Fibroblast of mammary gland (primary cell): ENCODE measurements at regions not wholly inside any gene's neighbourhood (a gene's known extent, or its start where the extent isn't known, plus 50 kb on each side); places are given as distances from the start of the nearest gene placed in this dataset.
A peak's percentile ranks its signal among the peaks of the same experiment; 100 is the strongest.
"Not testable (repeated sequence)": the region's sequence is repeated elsewhere in the genome, so short reads cannot be mapped to it uniquely, and the experiment has no call there.

Experiments used
- DNase-seq: peaks from one replicate; pipeline ENCODE4 v3.0.0-alpha.2; 2010; ENCODE audit warnings: low read depth
- H3K4me3 ChIP-seq: 2 replicates; pipeline ENCODE4 v1.5.1; 2011; ENCODE audit warnings: low read depth, mild to moderate bottlenecking, low read length, moderate library complexity; ENCODE audit not compliant: control insufficient read depth
- CTCF ChIP-seq: conservative IDR thresholded peaks from 2 replicates; pipeline ENCODE4 v1.5.1; 2011; ENCODE audit warnings: low read depth, low read length, inconsistent platforms; ENCODE audit not compliant: control insufficient read depth, insufficient read depth

- TF ChIP-seq CTCF = no peak
- no peak for DNase-seq
- no peak overlapping the region for H3K4me3 ChIP-seq
Measured at GRCh38 chr6:113027780-113028179, 680.6 kb downstream of the RFPL4B start.

- H3K4me3 ChIP-seq, DNase-seq: not testable (repeated sequence)
Measured at GRCh38 chr6:113029161-113029560, 682.0 kb downstream of the RFPL4B start.

- no peak overlapping the region for H3K4me3 ChIP-seq
- DNase-seq = no peak
- TF ChIP-seq CTCF = no peak
Measured at GRCh38 chr6:113031591-113032238, 684.6 kb downstream of the RFPL4B start.

DNA sequence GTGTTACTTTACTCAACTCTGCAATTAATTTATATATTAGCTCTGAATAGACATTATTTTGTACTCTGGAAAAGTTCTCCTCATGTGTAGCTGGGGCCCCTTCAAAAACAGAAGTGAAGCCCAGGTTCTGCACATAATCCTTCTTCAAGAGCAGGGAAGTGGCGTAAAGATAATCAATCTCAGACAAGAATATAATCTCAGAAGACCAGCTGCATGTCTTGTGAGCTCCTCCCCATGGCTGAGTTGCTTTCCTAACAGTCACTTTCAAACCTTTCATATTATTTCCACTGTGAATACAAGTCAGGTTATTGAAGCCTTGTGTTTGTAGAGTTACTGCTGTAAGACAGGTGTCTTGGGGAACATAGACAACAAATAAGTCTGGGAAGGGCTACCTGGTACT, 691.9 kb downstream of the RFPL4B start:
- no peak overlapping the region for H3K4me3 ChIP-seq
- no peak for TF ChIP-seq CTCF
- no peak for DNase-seq

GRCh38 chr6:113047148-113047547, 700.0 kb downstream of the RFPL4B start:
- peak; percentile 78 for DNase-seq
- H3K4me3 ChIP-seq = no peak overlapping the region
- no peak for TF ChIP-seq CTCF

DNA sequence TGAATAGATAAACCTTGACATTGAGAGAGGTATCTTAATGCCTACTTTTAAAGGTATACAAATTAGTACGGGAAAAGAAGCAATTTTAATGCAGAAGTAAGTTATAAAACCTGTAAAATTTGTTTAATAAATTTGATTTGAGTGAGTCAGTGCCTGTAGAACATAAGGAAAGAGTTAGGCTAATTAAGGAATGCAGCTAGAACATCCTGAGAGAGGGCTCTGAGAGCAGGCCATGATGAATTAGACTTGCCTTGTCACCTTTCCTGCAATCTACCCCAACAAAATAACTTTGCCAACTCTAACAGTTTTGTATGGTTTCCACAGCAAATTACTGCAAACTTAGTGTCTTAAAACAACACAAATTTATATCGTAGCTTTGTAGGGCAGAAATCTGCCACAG, 700.8 kb downstream of the RFPL4B start:
- DNase-seq = peak; percentile 57

GRCh38 chr6:113048741-113049140, 701.6 kb downstream of the RFPL4B start:
- no peak for TF ChIP-seq CTCF

More for the DNA sequence above, 700.8 kb downstream of the RFPL4B start:
- TF ChIP-seq CTCF = no peak
- no peak overlapping the region for H3K4me3 ChIP-seq

More at GRCh38 chr6:113048741-113049140, 701.6 kb downstream of the RFPL4B start:
- DNase-seq = peak; percentile 42
- no peak overlapping the region for H3K4me3 ChIP-seq
